Hepatocyte (in vitro differentiated cells): ENCODE measurements at regions not wholly inside any gene's neighbourhood (a gene's known extent, or its start where the extent isn't known, plus 50 kb on each side); places are given as distances from the start of the nearest gene placed in this dataset.

Experiments
- DNase-seq: peaks from one replicate; pipeline ENCODE4 v3.0.0-alpha.2; 2016; ENCODE audit warnings: low spot score
- H2AFZ ChIP-seq: fragments of 200-600 bp; sonication (generic); 2 replicates; pipeline ENCODE4 v1.6.0; 2016; ENCODE audit warnings: antibody characterized with exemption, mild to moderate bottlenecking
- H3K27ac ChIP-seq: fragments of 200-600 bp; sonication (generic); 2 replicates; pipeline ENCODE4 v1.5.1; 2016; ENCODE audit warnings: mild to moderate bottlenecking
- H3K27me3 ChIP-seq: fragments of 200-600 bp; sonication (generic); 2 replicates; pipeline ENCODE4 v1.6.1; 2016
- H3K36me3 ChIP-seq: fragments of 200-600 bp; sonication (generic); replicated peaks from 2 replicates; pipeline ENCODE4 v1.5.1; 2016; ENCODE audit warnings: low read depth; ENCODE audit not compliant: insufficient read depth
- H3K4me1 ChIP-seq: fragments of 200-600 bp; sonication (generic); 2 replicates; pipeline ENCODE4 v1.5.1; 2016; ENCODE audit warnings: mild to moderate bottlenecking, moderate library complexity; ENCODE audit not compliant: insufficient read depth
- H3K4me2 ChIP-seq: fragments of 200-600 bp; sonication (generic); 2 replicates; pipeline ENCODE4 v1.6.0; 2016
- H3K4me3 ChIP-seq: fragments of 200-600 bp; sonication (generic); 2 replicates; pipeline ENCODE4 v1.5.1; 2016; ENCODE audit warnings: mild to moderate bottlenecking
- H3K79me2 ChIP-seq: fragments of 200-600 bp; sonication (generic); 2 replicates; pipeline ENCODE4 v1.6.0; 2017; ENCODE audit warnings: mild to moderate bottlenecking
- H3K9me2 ChIP-seq: fragments of 200-600 bp; sonication (generic); replicated peaks from 2 replicates; pipeline ENCODE4 v1.6.0; 2017; ENCODE audit warnings: mild to moderate bottlenecking; ENCODE audit not compliant: insufficient read depth
- H3K9me3 ChIP-seq: fragments of 200-600 bp; sonication (generic); 2 replicates; pipeline ENCODE4 v1.5.1; 2016; ENCODE audit warnings: low read depth, mild to moderate bottlenecking
- H4K20me1 ChIP-seq: fragments of 200-600 bp; sonication (generic); 2 replicates; pipeline ENCODE4 v1.6.0; 2016; ENCODE audit warnings: mild to moderate bottlenecking; ENCODE audit not compliant: insufficient read depth, poor library complexity, severe bottlenecking
- CTCF ChIP-seq: fragments of 200-600 bp; sonication (generic); IDR thresholded peaks from 2 replicates; pipeline ENCODE4 v1.5.1; 2016; ENCODE audit warnings: antibody characterized with exemption, mild to moderate bottlenecking; ENCODE audit not compliant: poor library complexity
- EZH2 ChIP-seq: fragments of 200-600 bp; sonication (generic); IDR thresholded peaks from 2 replicates; pipeline ENCODE4 v1.6.1; 2016; ENCODE audit warnings: antibody characterized with exemption, mild to moderate bottlenecking, borderline replicate concordance
- EZH2phosphoT487 ChIP-seq: fragments of 200-600 bp; sonication (generic); IDR thresholded peaks from one replicate; pipeline ENCODE4 v1.6.1; 2018; ENCODE audit warnings: antibody characterized with exemption, mild to moderate bottlenecking, low read depth, moderate library complexity; ENCODE audit not compliant: unreplicated experiment, severe bottlenecking
- WGBS: methylation state at CpG from one replicate; pipeline ENCODE4 v1.1.6; 2016; ENCODE audit warnings: low lambda C conversion rate; ENCODE audit errors: missing lambda C conversion rate; 5-methylcytosine and 5-hydroxymethylcytosine counted together

GRCh38 chr1:164320790-164321731 lies 237.9 kb upstream of the PBX1 start:
- TF ChIP-seq EZH2phosphoT487, result no peak
- TF ChIP-seq EZH2, result no peak
- no peak for TF ChIP-seq CTCF
- Histone ChIP-seq H3K79me2 (no peaks in the 10 kb centered on the region), H4K20me1 (no peaks in the 10 kb centered on the region), H3K4me1 (no peaks in the 10 kb centered on the region), H3K9me2 (no peaks in the 10 kb centered on the region), H3K27ac (no peak overlapping the region), H3K4me3 (peak overlapping the region; percentile 32), H3K9me3 (no peaks in the 10 kb centered on the region), H2AFZ (peak overlapping the region; percentile 31), H3K27me3 (peaks cover 18% of the 10 kb centered on the region), H3K36me3 (no peaks in the 10 kb centered on the region), H3K4me2 (peak overlapping the region; percentile 82)
- WGBS, result 7% methylated on average over 56 of the region's 56 CpGs
- peak; percentile 59 for DNase-seq

GRCh38 chr1:164325786-164326185 lies 233.2 kb upstream of the PBX1 start:
- Histone ChIP-seq H3K36me3 (no peaks in the 10 kb centered on the region), H2AFZ (no peak overlapping the region), H3K9me3 (no peaks in the 10 kb centered on the region), H3K4me1 (no peaks in the 10 kb centered on the region), H3K9me2 (no peaks in the 10 kb centered on the region), H3K4me3 (no peak overlapping the region), H3K79me2 (no peaks in the 10 kb centered on the region), H3K27me3 (peaks cover 6% of the 10 kb centered on the region), H3K27ac (no peak overlapping the region), H3K4me2 (no peak overlapping the region), H4K20me1 (no peaks in the 10 kb centered on the region)
- TF ChIP-seq EZH2, result no peak
- no peak for TF ChIP-seq CTCF
- no peak for TF ChIP-seq EZH2phosphoT487
- no peak for DNase-seq
- 95% methylated on average over 6 of the region's 6 CpGs for WGBS

- Histone ChIP-seq H3K4me1 (no peaks in the 10 kb centered on the region), H3K27ac (no peak overlapping the region), H3K9me3 (no peaks in the 10 kb centered on the region), H3K79me2 (no peaks in the 10 kb centered on the region), H3K27me3 (no peaks in the 10 kb centered on the region), H3K36me3 (no peaks in the 10 kb centered on the region), H3K9me2 (no peaks in the 10 kb centered on the region), H3K4me3 (no peak overlapping the region), H3K4me2 (no peak overlapping the region), H2AFZ (no peak overlapping the region), H4K20me1 (no peaks in the 10 kb centered on the region)
- no peak for TF ChIP-seq EZH2phosphoT487
- TF ChIP-seq EZH2, result no peak
- no peak for TF ChIP-seq CTCF
- no peak for DNase-seq
- WGBS, result 86% methylated on average over 5 of the region's 5 CpGs
Observed at GRCh38 chr1:164333387-164333786, 225.6 kb upstream of the PBX1 start.
